ENCODE measurements at regions not wholly inside any gene's neighbourhood (a gene's known extent, or its start where the extent isn't known, plus 50 kb on each side); places are given as distances from the start of the nearest gene placed in this dataset.

DNA sequence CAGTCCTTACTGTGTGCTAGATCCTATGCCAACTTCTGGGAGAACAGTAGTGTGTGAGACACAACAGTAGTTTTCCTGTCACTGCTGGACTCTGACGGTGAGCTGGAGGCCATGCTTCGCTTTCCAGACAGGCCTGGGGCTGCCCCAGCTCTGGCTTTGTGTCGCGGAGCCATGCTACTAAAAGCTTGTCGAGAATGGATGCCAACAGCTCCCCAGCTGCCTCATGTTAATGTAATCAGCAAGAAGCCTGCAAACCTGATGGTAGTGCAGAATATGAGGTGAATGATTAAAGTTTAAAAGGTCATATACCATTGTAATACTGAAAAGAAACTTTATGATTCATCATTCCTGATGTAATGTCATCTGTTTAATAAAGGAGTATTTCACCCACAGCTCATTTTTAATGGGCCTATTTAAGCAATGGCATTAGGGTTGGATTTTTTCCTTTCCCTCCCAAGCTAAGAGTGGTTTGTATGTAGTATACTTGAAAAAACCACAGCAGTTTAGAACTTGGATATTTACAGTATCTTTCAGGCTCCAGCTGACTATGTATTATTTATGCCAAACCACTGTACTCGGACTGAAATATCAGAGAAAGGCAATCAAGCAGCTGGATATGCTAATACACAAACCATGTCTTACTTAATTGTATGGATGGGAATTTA lies 343.0 kb downstream of the NUF2 start:
- FAIRE-seq, result no peak

DNA sequence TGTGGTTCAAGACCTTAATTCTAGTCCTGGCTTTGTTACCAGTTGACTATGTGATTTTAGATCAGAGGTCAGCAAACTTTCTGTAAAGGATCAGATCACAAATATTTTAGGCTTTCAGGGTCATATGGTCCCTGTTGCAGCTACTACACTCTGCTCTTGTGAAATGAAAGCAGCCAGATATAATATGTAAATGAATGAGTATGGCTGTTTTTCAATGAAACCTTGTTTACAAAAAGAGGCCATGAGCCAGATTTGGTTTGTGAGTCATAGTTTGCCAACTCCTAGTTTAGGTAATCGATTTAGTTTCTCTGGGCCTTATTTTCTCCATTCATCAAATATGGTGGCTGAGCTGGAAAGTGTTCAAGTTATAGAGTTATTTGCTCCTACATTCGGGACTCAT lies 346.7 kb downstream of the NUF2 start:
- no peak for FAIRE-seq

DNA sequence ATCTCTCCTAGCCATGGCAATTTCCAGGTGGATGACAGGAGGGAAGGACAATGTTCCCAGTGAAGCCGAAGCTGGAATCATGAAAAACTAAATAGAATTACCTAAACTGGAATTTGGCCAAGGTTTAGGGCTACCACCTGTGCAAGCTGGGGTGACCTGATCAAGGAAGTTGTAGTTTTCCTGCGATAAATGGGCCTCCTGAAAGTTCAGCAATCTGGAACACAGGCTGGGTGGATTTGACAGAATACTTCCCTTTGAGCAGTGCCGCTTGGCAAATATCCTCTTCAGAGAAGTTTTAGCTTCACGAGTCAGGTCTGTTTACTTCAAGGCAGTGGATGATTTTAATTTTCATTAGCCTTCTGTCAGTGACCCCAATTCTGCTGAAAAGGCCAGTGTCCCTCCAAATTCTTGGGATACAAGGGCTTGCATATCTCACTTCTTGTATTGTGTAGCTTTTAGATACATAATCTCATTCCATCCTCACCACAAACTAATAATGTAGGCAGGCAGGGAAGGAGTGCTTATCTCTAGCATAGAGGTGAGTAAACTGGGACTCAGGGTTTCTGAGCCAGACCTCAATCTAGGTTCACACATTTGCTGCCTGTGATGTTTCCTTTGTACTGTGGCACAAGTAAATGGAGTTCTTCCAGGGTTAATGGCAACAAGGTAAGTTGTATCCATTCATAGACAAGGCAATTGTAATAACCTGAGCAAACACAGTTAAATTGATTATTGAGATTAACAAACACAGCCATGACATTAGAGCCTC lies 349.4 kb downstream of the NUF2 start:
- FAIRE-seq, result no peak

DNA sequence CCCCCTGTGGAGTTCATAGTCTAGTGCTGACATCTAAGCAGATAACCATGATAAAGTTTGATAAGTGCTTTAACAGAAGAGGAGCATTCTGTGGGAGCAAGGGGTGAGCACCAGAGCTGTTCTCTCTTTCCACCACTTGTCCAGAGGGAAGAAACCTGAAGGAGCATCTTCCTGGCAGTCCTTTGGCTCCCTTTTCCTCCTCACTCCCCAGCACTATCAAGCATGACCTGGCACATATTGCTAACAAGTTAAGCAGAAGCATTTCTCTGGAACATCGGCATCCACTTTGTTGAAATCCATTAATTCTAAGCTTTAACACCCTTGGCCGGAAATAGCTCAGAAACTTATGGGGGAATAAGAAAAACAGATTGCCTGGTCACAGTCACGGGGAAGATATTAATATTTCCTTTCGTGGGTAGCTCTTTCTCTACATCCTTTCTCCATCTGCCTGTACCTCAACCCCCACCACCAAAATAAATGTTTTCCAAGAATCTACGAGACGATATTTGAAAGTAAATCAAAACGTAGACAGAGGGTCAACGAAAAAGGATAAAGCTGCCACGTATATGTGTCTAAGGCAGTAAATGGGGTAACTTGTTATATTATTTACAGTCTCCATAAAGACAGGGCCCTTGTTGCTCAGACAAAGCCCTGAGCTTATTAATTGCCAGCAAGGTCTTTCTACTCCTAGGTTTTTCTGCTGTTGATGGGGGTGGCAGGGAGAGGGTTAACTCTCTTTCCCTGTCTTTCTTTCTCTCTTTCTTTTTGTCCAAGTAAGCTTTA lies 351.4 kb downstream of the NUF2 start:
- FAIRE-seq, result no peak

DNA sequence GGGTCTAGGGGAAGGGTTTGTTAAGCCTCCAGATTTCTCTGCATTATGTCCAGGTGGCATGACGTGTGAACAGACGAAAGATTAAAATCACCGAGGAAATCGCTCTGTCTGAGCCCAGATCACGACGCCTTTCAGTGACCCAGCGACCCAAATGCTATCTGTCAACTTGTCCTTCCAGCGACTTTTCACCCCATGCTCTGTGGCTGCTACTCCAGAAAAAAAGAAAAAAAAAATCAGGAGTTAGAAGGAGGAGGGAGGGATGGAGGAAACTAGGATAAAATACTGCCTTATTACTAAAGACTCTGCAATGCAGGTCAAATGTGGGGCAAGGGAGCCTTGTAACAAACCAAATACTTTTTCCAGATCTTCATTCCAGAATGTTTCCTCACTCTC lies 352.0 kb downstream of the NUF2 start:
- peak; percentile 41 for FAIRE-seq

DNA sequence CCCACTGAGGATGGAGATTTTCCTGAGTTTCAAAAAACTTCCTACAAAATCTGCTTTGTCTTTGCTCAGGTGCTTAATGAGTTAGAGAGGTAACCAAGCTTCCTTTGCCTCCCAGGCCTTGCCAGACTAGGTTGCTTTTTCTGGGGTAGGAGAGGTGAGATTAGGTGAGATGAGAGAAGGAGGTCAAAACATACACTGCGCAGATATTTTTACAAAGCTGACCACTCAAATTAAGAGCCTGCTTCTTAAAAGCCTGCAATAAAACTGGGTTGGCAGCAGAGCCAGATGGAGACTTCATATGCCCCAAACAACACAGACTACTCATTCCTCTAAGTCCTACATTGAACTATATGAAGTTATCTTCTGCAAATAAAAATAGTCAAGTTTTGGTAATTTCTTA lies 352.5 kb downstream of the NUF2 start:
- no peak for FAIRE-seq

DNA sequence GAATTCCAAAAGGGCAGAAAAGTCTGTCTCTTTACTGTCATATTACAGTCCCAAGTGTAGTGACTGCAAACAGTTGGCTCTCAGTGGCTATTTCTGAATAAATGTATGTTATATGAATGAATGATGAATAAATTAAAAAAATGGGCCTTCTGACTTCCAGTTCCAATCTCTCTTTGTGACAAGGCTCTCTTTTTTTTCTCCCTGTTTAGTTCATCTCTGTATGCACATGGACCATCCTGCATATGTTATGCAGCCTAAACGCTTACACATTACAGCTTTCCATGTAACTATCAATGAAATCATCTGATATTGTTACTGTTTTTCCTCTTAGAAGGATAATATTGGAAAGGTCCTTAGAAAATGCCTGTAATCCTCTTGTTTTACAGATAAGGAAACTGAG lies 363.0 kb downstream of the NUF2 start:
- no peak for FAIRE-seq

DNA sequence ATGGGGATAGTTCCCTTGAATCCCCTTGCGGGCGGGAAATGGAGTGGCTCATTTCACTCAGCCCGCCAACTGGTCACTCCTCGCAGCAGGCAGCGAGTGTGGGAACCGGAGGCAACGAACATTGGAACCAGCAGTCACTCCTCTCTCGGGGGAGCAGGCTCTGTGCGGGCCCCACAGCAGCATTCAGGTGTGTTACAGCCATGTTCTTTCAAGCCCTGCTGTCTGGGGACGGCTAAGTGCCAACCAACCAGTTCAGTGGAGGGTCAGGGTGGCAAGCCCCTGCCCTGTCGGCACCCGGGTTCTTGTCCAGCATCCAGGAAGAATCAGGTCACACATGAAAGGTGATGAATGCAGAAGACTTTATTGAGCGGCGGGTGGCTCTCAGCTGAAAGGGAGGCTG lies 370.5 kb downstream of the NUF2 start:
- FAIRE-seq, result no peak

DNA sequence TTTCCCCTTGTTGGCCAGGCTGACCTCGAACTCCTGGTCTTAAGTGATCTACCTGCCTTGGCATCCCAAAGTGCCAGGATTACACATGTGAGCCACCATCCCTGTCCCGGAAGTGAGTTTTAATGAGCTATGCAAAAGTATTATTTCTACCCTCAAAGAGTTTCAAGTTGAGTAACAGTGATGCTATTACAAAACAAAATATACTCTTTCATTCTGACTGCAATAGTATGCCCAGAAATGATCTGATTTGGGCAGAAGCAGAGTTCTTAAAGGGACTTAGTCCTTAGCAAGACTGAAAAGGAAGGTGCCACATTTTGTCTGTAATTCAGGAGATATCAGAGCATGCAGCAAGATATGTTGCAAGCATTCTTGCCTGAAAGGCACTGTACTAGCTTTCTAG lies 375.4 kb downstream of the NUF2 start:
- FAIRE-seq, result no peak

DNA sequence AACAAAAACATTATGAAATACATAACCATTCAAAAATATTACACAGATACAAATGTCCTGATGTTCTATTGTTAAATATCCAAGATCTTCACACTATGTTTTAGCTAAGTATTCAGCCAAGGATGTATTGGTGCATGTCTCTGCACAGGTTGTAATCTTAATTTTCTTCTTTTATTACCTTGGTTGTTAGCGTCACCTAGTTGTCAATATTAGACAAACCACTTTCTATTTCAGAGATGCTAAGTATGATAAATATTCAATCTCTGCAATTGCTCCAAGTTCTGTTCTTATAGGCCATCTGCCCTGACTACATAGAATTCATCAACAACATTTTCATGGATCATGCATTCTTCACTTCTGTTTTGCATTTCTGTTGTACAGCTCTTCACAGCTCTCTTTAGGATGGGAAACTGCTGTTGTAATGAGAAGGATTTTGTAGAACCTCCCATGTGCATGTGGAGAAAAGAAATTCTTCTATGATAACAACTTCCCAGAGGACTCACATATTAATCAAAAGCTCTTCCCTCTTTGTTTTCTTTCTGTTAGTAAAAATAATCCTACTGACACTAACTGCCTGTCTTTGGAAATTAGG lies 380.1 kb downstream of the NUF2 start:
- FAIRE-seq, result no peak

DNA sequence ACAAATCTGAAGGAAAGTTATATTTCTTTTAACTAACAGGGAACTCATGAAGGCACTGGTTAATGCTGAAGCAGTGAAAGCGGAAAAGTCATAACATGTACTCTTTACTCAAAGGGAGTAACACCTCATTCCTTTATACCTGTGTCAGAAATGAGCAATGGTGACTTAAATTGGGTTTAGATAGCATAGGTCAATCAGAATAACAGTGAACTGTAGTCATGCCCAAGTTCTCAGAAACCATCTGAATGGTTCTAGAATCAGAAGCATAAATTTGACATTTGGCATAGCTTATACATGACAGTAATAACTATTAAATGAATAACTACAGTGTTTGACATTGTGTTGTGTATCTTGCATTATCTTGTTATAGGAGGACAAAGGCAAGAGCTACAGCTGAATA lies 382.0 kb downstream of the NUF2 start:
- no peak for FAIRE-seq

DNA sequence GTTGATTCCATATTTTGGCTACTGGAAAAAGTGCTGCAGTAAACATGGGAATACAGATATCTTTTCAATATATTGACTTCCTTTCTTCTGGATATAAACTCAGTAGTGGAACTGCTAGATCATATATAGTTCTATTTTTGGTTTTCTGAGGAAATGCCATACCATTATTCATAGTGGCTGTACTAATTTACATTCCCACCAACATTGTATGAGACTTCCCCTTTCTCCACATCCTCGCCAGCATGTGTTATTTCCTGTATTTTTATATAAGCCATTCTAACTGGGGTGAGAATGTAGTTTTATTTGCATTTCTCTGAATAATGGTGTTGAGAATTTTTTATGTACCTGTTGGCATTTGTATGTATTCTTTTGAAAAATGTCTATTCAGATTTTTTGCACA lies 385.2 kb downstream of the NUF2 start:
- no peak for FAIRE-seq

DNA sequence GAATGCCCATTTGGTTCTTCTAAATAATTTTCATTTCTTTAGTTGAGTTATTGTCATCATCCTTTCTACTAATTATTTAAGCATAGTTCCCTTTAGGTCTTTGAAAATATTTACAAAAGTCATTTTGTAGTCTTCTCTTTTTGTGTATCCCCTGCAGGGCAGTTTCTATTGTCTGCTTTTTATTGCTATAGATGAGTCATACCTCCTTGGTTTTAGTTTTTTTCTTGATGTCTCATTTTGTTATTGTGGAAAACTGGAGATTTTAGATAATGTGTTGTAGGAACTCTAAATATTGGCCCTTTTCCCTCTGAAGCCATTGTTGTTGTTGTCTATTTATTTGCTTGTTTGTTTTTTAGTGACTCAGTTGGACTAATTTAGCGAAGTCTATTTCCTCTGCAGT lies 387.9 kb downstream of the NUF2 start:
- no peak for FAIRE-seq

DNA sequence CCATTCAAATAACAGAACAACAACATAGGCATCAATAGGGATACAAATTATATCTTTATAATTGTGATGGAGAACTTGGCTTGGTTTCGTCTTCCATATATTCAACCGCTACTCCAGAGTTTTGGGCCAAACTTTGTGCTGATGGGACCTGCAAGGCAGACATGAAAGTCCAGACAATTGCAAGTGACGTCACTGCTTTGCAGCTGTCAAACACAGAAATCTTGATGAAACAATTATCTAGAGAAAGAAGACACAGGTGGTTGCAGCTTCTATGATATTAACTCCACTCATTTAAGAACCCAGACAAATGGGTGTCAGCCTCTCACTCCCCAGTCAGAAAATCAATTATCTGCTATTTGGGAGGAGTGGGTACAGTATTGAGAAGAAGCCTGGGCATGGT lies 390.6 kb downstream of the NUF2 start:
- no peak for FAIRE-seq

DNA sequence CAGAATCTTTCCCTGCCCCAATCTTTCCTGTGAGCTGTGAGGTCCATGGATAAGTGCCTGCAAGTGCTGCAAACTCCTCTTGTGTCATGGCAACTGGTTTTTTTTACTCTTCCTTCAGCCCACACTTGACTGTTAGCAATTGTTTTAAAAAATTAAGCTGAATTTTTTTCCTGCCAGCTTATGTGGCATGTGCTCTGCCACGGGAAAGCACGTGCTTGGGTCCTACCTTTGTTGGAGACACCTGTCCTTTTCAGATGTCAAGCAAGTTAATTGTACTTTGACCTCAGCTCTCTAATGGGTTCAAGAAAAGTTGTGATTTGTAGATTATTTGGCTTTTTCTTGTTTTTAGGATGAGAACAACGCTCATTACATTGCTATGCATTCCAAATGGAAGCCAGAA lies 398.5 kb downstream of the NUF2 start:
- FAIRE-seq, result no peak

DNA sequence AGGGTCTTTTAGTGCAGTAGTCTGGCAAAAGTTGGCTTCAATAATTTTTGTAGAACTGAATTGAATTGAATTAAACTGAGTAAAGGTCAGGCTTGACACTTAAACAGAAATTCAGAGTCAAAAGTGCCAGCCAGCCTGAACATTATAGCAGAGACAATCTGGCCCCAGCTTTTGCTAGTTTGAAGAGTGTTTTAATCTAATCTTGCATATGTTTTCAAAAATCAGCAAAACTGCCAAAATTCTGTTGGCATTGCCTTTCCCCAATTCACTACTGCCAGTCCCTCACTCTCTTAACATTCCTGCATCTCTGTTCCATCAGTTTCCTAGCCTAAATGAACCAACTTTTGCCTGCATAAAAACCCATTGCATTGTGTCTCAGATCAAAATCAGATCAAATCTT lies 403.8 kb downstream of the NUF2 start:
- FAIRE-seq, result no peak

DNA sequence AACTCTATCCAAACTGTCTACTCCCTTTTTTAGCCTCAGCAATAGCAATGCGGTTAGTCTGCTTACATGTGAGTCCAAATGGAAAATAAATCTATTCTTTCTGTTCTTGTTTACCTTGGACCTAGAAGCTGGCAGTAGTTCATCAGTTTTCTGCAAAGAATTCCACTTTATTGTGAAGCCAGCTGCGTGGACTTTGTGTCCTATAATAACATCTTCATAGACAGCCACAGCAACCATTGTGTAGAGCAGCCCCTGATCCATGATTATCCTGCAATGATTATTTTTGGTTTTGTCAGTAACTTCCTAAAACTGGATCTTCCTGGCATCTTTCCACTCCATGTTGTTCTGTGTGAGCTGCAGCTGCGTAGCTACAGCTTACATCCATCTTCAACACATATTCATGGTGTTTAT lies 408.7 kb downstream of the NUF2 start:
- no peak for FAIRE-seq

DNA sequence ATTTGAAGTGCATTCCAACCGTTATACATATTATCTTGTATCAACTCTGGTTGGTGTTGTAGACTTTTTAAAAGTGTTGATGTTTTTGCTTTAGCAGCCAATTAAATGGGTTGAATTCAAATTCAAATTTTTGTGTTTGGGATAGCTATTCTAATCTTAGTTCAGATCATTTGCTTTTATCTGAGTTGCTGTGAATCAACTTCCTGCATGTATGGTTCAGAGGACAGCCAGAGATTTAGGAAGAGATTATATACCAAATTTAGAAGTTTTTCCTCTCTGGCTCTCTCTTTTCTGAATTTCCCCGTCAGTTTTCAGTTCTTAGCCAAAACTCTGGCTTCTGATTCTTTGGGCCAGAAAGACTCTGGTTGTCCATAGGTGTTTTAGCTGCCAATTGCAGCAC lies 415.5 kb downstream of the NUF2 start:
- FAIRE-seq, result no peak

DNA sequence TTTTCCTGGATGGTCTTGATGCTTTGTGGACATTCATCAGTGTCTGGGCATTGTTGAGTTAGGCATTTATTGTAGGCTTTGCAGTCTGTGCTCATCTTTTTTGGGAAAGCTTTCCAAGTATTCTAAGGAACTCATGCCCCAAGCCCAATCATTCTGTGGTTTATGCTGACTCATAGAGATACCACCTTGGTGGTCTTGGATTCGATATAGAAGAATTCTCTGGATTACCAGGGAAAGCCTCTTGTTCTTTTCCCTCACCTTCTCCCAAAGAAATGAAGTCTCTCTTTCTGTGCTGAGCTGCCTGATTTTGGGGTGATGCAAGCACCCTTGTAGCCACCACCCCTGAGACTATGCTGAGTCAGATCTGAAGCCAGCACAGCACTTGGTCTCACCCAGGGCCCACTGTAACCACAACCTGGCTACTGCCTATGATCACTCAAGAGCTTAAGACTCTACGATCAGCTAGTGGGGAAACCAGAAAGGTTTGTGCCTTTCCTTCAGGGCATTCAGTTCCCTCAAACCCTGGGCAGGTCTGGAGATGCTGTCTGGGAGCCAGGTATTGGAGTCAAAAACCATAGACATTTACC lies 422.6 kb downstream of the NUF2 start:
- no peak for FAIRE-seq

DNA sequence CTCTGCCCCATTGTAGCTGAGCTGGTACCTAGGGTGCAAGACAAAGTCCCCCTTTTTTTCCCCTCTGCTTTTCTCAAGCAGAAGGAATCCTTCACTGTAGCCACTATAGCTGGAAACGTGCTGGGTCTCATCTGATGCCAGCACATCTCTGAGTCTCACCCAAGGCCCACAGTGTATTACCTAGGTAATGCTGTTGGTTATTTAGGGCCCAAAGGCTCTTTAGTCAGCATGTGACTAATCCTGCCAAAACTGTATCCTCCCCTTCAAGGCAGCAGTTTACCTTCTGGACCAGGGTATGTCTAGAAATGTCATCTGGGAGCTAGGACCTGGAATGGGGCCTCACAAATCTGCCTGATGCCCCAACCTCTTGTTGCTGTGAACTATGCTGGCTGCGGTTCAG lies 423.4 kb downstream of the NUF2 start:
- FAIRE-seq, result no peak

DNA sequence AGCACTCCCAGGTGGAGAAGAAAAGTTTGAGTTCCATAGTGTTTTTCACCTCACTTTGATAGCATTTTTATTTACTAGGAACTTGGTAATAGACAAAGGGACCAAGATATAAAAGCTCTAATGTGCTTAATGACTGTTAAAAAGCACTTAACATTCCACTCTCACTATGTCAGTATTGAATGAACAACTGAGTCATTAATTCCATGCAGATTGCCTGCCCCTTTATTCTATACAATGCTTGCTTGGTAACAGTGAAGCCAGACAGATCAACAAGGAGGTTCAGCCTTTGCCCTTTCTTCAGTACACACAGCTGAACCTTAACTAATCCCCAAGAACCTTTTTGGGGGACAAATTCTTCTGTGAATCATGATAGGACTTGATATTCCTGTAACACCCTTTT lies 425.5 kb downstream of the NUF2 start:
- FAIRE-seq, result no peak

DNA sequence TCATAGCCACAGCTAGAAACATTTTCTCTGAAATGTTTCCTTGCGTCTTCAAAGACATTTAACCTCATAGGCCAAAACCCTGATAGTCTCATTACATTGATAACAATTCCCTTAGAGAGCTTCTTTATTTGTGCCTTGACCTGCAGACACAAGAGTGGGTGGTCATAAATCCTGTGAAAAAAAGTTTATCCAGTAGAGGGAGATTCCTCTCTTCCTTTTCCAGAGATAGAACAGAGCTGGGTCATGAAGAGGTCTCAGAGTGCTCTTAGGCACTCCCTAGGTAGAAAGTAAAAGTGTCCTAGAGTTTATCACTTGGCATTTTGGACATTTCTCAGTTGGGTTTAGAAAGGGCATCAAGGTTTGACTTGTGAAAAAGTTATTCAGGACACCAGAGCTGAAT lies 426.1 kb downstream of the NUF2 start:
- no peak for FAIRE-seq

DNA sequence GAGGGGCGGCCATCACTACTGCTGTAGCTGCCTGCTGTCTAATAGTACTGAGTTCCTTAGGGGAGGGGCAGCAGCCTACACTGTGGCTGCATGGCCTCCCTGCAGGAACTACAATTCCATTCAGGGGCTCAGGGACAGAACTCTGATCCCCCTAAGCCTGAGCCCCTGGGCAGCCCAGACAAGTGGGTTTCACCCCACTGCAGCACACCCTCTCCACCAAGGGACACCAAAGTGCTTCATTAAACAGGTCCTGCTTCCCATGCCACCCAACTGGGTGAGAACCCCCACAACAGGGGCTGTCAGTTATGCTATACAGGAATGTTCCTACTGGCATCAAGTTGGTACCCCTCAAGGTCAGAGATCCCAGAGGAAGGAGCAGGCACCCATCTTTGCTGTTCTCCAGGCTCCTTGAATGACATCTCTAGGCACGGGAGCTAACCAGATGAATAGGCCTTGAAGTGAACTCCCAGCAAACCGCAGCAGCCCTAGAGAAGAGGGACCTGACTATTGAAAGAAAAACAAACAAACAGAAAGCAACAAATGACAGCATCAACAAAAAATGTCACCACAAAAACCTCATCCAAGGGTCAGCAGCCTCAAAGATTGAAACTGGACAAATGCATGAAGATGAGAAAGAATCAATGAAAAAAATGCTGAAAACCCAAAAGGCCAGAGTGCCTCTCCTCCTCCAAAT lies 437.4 kb downstream of the NUF2 start:
- no peak for FAIRE-seq

Data from endometrium (tissue), 2 donors.